Inflammatory macrophage treated with lipopolysaccharide for 1 hour (primary cell): ENCODE measurements at regions not wholly inside any gene's neighbourhood (a gene's known extent, or its start where the extent isn't known, plus 50 kb on each side); places are given as distances from the start of the nearest gene placed in this dataset.
"Not testable (repeated sequence)": the region's sequence is repeated elsewhere in the genome, so short reads cannot be mapped to it uniquely, and the experiment has no call there.

Experiments
- DNase-seq, 2 donors: peaks; one replicate each; pipeline ENCODE4 v3.0.0-alpha.2; 2020 to 2022

DNA sequence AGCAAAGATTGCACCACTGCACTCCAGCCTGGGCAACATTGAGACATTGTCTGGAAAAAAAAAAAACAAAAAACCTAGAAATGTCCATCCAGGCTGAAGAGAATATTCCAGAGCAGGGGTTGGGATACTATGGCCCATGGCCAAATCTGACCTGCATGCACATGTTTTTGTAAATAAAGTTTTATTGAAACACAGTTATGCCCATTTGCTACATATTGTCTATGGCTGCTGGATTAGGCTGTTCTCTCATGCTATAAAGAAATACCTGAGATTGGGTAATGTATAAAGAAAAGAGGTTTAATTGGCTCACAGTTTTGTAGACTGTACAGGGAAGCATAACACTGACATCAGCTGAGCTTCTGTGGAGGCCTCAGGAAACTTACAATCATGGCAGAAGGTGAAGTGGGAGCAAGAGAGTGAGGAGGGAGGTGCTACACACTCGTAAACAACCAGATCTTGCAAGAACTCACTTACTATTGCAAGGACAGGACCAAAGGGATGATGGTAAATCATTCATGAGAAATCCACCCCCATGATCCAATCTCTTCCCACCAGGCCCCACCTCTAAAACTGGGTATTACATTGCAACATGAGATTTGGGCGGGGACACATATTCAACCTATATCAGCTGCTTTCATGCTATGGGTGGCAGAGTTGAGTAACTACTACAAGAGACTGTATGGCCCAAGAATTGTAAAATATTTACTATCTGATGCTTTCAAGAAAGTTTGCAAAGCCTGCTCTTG, 137.8 kb upstream of the ROPN1B start:
- DNase-seq, result not testable (repeated sequence)

DNA sequence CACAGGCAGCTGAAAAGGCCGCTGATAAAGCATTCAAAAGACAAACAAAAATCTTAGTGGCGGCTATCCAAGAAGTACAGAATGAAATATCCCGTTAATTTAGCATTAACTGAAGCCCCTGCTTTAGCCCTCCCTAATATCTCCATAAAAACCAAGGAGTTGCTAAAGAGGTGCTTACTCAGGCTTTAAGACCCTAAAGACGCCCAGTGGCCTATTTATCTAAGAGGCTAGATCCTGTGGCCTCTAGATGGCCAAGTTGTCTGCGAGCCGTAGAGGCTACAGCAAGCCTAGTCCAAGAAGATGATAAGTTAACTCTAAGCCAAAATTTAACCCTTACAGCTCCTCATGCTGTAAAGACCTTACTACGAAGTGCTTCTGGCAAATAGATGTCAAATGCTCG, 133.4 kb upstream of the ROPN1B start:
- DNase-seq, result not testable (repeated sequence)

DNA sequence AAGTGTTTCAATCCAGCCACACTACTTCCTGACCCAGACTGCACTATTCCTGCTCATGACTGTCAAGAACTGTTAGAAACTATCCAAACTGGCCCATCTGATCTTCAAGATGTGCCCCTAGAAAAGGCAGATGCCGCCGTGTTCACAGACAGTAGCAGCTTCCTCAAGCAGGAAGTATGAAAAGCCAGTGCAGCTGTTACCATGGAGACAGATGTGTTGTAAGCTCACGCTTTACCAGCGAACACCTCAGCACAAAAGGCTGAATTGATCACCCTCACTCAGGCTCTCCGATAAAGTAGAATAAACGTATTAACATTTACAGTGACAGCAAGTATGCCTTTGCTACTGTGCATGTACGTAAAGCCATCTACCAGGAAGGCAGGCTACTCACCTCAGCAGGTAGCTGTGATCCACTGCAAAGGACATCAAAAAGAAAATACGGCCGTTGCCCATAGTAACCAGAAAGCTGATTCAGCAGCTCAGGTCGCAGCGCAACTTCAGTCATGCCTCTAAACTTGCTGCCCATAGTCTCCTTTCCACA, 132.9 kb upstream of the ROPN1B start:
- DNase-seq, result not testable (repeated sequence)

DNA sequence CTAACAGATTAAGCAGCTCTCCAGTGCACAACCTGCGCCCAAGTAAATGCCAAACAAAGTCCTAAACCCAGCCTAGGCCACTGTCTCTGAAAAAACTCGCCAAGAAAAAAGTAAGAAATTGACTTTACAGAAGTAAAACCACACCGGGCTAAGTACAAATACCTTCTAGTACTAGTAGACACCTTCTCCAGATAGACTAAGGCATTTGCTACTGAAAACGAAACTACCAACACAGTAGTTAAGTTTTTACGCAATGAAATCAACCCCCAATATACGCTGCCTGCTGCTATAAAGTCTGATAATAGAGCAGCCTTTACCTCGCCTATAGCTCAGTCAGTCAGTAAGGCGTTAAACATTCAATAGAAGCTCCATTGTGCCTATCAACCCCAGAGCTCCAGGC, 132.2 kb upstream of the ROPN1B start:
- not testable (repeated sequence) for DNase-seq

DNA sequence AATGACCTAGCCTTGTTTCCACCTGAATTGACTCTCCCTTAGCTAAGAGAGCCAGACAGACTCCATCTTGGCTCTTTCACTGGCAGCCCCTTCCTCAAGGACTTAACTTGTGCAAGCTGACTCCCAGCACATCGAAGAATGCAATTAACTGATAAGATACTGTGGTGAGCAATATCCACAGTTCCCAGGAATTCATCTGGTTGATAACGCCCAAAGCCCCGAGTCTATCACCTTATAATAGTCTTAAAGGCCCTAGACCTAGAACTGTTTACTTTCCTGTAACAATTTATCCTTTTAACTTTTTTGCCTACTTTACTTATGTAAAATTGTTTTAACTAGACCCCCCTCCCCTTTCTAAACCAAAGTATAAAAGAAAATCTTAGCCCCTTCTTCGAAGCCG, 130.1 kb upstream of the ROPN1B start:
- DNase-seq, result not testable (repeated sequence)

DNA sequence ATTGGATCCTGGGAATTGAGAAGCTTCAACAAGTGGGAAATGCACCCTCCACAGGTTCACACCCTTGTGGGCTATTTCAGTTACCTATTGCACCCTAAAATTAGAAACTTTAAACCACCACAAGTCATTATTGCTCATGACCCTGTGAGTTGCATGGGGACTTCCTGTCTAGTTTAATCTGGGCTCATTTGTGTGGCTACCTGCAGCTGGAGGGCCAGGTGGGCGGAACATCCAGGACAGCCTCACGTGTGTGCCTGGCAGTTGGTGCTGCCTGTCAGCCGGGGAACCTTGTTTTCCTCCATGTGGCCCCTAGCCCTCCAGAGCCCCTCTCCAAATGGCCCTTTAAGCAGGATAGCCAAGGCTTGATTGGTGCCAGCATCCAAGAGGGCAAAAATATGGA, 128.5 kb upstream of the ROPN1B start:
- not testable (repeated sequence) for DNase-seq

DNA sequence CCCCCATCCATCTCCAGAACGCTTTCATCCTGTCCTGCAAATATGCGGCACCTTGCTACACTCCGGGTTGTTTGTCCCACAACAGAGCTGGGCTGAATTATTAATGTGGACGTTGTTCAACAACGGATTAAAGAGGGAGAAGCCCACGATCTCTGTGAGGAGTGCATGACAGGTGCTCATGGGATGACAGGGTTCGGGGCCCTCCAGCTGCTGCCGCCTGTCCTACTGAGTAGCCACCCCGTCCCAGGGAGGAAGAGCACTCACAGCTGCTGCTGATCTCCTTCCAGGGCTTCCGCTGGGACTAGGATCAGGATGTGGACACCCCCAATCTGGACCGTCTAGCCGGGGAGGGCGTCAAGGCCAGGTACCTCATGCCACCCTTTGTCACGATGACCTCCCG, 121.0 kb upstream of the ROPN1B start:
- DNase-seq, result not testable (repeated sequence)

DNA sequence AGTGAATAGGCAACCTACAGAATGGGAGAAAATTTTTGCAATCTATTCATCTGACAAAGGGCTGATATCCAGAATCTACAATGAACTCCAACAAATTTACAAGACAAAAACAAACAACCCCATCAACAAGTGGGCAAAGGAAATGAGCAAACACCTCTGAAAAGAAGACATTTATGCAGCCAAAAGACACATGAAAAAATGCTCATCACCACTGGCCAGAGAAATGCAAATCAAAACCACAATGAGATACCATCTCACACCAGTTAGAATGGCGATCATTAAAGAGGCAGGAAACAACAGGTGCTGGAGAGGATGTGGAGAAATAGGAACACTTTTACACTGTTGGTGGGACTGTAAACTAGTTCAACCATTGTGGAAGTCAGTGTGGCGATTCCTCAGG, 114.0 kb upstream of the ROPN1B start:
- not testable (repeated sequence) for DNase-seq

DNA sequence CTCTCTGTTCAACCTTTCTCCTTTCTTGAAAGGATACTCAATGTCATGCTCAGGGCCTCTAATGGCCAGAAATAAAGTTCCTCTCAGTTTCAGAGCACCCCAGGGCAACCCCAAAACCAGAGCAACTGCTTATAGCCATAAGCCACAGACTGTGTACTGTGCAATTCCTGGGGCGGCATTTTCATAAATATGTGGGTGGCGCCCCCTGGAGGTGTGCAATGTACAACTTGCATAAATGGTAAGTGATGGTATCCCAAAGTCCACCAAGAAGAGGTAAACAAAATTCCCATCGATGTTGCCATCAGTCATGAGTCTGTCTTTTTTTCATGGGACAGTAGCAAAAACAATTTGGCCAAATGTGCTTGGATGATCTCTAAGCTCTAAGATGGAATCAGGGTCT, 108.4 kb upstream of the ROPN1B start:
- DNase-seq, result not testable (repeated sequence)

DNA sequence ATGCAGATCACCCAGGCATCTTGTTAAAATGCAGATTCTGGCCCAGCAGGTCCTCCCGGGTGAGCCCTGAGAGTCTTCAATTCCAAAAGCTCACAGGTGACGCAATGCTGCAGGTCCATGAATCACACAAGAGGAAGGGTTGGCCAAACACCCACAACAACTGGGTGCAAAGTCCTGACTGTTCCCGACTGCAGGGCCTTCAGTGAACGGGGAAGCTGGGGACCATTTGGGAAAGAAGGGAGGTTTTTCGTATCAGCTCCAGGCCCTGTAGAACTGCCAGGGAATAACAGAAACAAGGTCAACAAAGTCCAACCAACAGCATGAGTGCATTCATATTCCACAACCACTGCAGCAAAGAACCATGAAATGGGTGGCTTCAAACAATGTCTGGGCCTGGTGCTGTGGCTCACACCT, 106.1 kb upstream of the ROPN1B start:
- DNase-seq, result not testable (repeated sequence)

DNA sequence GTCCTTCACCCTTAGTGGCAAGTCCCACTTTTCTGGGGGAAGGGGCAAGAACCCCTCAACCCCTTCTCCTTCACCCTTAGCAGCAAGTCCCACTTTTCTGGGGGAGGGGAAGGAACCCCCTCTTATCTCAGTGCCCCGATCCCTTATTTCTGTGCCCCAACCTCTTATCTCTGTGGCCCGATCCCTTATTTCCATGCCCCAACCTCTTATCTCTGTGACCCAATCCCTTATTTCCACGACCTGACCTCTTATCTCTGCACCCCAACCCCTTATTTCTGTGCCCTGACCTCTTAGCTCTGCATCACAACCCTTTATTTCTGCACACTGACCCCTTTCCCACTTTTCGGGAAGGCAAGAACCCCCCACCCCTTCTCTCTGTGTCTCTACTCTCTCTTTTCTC, 104.4 kb upstream of the ROPN1B start:
- DNase-seq, result not testable (repeated sequence)

DNA sequence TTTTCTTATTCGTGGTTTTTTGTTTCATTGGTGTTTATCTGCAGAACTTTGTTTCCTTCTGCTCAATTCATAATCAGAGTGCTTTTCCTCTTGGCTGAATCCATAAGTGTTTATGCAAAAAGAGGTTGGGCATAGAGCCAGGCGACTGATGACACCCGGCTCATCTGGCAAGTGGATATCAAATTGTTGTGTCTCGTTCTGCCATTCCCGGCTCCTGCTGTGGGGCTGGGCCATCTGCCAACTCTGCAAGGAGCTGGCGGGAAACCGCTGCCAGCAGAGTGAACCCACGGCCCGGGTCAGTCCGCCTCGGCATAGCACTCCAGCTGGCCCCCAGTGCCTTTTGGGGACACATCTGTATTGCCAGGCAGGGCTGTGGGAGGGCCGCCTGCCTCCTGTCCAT, 83.0 kb upstream of the ROPN1B start:
- DNase-seq, result not testable (repeated sequence)

DNA sequence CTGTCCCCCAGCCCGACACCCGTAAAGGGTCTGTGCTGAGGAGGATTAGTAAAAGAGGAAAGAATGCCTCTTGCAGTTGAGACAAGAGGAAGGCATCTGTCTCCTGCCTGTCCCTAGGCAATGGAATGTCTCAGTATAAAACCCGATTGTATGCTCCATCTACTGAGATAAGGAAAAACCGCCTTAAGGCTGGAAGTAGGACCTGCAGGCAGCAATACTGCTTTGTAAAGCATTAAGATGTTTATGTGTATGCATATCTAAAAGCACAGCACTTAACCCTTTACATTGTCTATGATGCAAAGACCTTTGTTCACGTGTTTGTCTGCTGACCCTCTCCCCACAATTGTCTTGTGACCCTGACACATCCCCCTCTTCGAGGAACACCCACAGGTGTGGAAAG, 69.8 kb upstream of the ROPN1B start:
- DNase-seq, result not testable (repeated sequence)

DNA sequence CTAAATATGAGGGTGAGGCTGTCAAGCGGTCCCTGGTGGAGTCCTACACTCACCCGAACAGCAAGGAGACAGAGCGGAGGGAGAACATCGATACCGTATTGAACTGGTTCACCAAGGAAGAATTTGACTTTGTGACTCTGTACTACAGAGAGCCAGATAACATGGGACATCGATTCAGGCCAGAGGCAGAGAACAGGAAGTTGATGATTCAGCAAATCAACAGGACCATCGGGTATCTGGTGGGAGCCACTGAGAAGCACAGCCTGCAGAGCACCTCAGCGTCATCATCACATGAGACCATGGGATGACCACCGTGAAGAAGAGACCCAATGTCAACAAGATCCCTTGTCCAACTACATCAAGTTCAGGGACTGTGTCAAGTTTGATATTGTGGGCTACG, 67.5 kb upstream of the ROPN1B start:
- not testable (repeated sequence) for DNase-seq

DNA sequence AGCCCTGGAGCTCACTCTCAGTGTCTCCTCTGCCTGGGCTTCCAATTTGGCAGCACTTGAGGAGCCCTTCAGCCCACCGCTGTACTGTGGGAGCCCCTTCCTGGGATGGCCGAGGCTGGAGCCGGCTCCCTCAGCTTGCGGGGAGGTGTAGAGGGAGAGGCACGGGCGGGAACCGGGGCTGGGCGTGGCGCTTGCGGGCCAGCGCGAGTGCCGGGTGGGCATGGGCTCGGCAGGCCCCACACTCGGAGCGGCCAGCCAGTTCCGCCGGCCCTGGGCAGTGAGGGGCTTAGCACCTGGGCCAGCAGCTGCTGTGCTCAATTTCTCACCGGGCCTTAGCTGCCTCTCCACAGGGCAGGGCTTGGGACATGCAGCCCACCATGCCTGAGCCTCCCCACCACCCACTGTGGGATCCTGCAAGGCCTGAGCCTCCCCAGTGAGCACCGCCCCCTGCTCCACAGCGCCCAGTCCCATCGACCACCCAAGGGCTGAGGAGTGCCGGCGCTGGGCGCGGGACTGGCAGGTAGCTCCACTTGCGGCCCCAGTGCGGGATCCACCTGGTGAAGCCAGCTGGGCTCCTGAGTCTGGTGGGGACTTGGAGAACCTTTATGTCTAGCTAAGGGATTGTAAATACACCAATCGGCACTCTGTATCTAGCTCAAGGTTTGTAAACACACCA, 65.1 kb upstream of the ROPN1B start:
- DNase-seq, result not testable (repeated sequence)

DNA sequence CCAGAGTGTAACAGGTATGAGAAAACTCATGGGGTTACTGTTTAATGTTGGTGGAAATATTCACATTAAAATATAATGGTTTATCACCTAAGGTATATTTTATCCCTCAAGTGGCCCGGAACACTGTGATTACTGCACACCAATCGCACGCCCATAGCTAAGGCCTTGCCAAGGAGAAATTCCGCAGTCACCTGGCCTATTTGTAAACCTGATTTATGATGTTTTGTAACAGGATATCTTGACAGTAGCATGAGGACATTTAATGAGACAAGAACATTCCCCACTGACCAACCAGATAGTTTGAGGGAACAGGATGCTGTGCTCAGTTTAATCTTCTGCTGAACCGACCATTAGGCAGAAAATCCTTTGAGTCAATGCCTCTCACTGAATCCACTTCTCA, 61.7 kb upstream of the ROPN1B start:
- DNase-seq, result not testable (repeated sequence)

DNA sequence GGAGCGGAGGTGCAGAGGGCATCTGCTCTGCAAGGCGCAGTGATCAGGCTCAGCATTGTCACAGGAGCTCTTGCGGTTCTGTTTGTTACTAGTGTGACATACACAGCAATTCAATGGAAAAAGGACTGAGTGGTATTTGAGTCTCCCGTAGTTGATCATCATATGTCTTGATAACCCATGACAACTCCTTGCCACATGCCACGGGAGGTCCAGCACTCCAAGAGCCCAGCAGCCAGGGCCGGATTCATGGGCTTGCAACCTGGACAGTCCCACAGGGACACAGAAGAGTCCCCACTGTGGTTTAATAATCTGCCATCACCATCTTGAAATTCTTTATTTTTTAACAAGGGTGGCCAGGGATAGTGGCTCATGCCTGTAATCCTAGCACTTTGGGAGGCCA, 58.1 kb upstream of the ROPN1B start:
- not testable (repeated sequence) for DNase-seq

DNA sequence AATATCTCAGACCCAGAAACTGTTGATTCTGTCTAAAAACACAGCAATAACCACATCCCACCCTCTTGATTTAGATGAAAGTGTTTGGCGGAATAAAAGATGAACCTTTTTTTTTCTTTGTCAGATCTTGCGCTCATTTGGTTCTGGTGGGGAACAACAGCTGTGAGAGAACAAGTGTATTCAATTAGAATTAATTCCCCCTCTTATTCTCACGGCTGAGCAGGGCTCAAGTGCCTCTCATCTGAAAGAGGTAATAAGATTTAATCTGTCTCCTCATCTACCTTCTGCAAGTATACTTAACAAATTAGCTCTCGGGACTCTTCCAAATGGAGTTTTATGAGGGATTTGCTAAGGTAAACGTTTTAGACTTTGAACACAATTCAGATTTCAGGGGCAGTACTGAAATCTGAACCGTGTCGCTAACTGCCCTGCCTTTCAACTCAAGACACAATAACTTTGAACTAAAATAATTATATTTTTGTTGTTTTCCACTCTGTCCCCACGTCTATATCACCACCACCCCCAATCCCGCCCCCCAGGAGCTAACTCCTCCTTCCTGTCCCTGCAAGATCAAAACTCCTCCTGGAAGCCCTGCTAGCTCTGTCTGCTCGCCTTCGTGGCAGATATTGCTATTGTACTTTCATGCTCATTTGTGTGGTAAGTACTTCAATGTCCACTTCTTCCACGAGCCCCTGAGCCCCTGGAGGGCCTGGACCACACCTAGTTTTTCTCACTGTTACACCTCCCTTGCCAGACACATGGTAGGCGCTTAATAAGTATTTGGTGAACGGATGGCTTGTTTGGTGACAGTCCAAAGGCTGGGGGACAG, 54.2 kb upstream of the ROPN1B start:
- not testable (repeated sequence) for DNase-seq

DNA sequence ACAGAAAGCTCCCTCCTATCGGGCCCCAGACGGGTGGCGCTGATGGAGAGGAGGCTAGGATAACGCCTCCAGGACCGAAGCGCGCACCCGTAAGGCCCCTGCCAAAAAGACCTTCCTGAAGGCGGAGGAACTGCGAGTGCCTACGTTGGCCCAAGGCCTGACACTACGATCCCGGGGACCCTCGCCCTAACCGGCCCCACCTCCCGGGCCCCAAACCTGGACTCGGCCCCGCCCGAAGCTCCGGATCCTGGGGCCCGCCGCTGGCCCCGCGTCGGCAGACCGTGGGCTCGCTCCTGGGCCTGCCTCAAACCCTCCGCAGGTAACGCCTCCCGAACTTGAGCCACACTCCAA, 53.6 kb upstream of the ROPN1B start:
- not testable (repeated sequence) for DNase-seq

DNA sequence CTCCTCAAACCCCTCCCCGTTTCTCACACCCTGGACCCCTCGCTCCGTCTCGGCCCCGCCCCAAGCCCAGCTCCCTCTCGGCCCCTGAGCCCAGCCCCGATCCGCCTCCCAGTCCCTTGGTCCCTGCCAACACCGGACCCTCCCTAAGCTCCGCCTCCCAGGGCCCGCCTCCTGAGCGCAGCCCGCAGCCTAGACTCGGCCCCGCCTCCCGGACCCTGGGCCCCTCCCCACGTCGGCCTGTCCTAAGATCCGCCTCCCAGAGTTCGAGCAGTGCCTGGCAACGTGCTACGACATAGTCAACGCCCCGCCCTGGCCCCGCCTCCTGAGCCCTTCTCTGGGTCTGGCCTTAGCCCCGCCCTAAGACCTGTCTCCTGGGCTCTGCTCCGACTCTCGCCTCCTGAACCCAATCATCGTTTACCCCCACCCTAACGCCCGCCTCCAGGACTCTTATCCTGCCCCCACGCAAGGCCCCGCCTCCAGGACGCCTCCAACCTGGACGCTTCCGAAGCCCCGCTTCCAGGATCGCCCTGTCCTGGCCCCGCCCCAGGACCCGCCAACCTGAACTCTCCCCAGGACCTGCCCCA, 53.1 kb upstream of the ROPN1B start:
- peak; percentile 98 to 99 for DNase-seq

DNA sequence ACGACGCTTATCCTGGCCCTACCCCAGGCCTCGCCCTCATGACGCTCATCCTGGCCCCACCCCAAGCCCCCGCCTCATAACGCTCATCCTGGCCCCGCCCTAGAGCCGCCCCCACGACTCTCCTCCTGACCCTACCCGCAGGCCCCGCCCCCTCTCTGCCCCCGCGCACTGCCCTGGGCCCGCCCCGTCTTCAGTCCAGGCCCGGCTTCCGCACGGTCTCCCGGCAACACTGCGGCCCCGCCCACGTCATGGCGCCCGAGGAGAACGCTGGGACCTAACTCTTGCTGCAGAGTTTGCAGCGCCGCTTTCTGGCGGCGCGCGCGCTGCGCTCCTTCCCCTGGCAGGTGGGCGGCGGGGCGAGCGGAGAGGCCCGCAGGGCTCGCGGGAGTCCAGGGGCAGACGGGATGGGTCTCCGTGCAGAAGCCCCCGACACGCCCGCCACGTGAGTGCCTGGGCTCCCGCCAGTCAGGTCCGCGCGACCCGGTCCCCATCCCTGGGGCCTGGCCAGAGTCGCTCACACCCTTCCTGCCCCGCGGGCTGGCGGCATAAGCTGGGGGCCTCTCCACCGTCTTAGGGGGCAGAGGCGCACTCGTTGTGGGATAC, 52.5 kb upstream of the ROPN1B start:
- peak; percentile 95 to 96 for DNase-seq

DNA sequence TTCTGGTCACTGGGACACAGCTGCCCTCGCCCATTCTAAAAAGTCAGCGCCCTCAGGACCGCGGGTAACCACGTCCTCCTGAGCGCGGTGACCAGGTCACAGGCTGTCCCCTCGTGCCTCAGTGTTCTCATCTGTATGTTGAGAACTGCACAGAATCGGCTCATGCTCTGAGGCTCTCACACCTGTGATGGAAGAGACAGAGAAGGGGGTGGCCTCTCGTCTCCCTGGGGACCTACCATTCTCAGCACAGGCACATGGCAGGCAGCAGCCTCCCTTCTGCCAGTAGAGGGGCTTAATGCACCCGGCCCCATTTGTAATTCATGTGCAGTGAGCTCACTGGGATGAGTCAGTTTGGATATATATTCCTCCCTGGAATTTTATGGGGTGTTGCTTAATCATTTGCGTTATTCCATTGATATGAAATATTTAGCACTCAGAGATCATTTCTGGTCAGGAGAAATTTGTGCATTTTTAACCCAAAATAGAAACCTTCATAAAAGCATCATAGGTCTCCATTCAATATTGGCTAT, 51.9 kb upstream of the ROPN1B start:
- DNase-seq, result not testable (repeated sequence)
